Activated naive CD4-positive, alpha-beta T cell (primary cell): ENCODE measurements at regions not wholly inside any gene's neighbourhood (a gene's known extent, or its start where the extent isn't known, plus 50 kb on each side); places are given as distances from the start of the nearest gene placed in this dataset.

ENCODE experiments used
- DNase-seq, 4 experiments: peaks; one replicate each; lab custom pipeline; 2025; lab: John Stamatoyannopoulos, UW

GRCh38 chr5:2493356-2493755 is 258.1 kb downstream of the IRX2 start:
- DNase-seq: no peak

DNA sequence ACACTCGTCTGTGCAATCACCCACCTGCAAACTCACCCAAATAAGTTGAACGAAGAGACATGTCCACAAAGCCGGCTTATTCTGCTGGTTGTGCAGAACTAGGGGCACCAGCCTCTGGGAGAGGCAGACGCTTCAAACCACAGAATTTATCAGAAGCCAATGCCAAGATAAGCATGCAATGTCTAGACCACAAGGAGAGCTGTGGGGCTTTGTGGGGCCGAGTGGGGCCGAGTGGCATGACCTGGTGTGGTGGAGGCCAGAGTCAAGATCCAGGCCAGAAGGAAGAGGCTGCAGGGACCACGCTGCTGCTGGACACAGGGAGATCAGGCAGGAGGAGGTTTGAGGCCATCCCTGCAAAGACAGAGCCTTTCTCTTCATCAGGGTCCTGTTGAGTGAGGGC is 259.0 kb downstream of the IRX2 start:
- no peak for DNase-seq

GRCh38 chr5:2491846-2492245 is 259.6 kb downstream of the IRX2 start:
- no peak for DNase-seq

GRCh38 chr5:2489306-2489705 is 262.2 kb downstream of the IRX2 start:
- DNase-seq: no peak

DNA sequence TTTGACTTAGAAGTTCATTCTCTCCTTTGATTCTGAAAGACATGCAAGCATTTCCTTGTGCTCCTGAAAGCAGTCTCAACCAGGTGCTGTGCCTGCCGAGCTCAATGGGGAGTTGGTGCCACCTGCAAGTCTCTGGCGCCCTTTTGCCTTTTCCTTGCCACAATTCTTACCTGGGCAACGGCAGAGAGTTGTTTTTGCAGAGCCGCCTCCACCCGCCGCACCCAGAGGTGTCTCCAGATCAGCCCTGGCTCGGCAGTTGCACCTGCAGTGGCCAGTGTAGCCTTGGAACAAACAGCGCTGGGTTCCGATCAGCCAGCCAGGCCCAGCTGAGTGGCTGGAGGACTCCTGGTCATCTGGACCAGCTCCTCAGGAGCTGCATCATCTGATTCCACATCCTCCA is 262.9 kb downstream of the IRX2 start:
- no peak for DNase-seq

DNA sequence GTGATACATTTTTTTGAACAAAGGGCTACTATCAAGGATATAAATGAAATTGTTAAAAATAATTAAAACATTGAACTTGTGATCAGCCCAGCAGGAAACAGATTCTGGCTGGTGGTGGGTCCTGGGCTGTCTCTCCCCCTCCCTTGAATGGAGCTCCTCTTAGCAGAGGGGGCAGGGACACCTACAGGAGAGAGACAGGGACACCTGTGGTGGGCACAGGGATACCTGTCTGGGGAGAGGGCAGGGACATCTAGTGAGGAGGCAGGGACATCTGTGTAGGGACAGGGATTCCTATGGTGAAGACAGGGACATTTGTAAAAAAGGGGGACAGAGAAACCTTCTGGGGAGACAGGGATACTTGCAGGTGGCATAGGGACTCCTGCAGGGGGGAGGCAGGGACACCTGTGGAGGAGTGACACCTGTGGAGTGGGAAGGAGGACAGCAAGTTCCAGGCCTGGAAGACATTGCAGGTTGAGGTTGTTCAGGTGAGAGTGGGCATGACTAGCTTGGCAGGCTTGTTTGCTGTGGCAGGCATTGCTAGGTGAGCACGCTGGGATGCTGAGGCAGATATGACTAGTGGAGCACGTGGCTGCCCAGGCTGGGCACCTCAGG is 264.2 kb downstream of the IRX2 start:
- no peak for DNase-seq

DNA sequence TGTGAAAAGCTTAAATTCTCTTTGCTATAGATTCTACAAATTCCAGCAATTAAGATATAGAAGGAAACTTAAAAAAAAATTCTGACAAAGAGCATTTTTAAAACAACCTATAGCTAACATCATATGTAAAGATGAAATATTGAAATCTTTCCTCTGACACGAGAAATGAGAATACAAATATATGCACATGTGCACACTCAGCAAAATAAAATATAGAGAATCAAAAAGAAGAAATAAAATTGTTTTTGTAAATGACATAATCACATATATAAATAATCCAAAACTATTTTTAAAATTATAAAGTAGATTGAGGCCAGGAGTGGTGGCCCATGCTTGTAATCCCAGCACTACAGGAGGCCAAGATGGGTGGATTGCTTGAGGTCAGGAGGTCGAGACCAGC is 265.1 kb downstream of the IRX2 start:
- no peak for DNase-seq

GRCh38 chr5:2482778-2483177 is 268.7 kb downstream of the IRX2 start:
- DNase-seq: no peak

DNA sequence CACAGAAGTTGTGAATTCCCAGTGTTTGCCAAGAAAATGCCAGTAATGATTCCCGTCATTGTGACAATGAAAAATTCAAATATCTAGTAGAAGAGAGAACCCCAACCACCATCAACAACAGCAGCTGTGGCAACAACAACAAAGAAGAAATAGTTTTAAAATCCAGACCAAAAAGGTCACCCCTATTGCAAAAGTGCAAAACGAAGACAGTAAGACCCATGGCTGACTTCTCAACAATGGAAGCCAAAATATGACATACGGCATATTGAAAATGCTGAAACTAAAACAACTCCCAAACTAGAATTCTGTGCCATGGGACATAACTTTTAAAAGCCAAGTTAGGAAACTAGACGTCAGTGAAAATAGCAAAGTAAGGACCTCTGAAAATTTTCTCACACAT is 270.6 kb downstream of the IRX2 start:
- DNase-seq: no peak

- DNase-seq: no peak
Measured at GRCh38 chr5:2475902-2476301, 275.6 kb downstream of the IRX2 start.

DNA sequence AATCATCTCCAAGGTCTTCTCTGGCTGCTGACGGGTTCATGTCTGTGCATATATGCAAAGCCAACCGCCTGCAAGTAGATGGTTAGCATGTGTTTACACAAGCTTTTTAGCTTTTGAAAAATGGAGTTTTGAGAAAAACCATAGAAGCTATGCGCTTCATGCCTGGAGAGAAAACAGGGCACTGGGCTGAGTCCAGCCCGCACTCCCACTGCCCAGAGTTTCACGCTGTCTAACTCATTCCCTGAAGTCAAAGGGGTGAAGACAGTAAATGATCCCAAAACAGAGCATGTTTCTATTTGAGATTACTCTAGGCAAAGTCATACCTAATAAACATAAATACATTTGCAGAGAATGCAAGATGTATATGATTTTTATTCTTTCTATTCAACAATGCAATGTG is 278.8 kb downstream of the IRX2 start:
- DNase-seq: no peak

DNA sequence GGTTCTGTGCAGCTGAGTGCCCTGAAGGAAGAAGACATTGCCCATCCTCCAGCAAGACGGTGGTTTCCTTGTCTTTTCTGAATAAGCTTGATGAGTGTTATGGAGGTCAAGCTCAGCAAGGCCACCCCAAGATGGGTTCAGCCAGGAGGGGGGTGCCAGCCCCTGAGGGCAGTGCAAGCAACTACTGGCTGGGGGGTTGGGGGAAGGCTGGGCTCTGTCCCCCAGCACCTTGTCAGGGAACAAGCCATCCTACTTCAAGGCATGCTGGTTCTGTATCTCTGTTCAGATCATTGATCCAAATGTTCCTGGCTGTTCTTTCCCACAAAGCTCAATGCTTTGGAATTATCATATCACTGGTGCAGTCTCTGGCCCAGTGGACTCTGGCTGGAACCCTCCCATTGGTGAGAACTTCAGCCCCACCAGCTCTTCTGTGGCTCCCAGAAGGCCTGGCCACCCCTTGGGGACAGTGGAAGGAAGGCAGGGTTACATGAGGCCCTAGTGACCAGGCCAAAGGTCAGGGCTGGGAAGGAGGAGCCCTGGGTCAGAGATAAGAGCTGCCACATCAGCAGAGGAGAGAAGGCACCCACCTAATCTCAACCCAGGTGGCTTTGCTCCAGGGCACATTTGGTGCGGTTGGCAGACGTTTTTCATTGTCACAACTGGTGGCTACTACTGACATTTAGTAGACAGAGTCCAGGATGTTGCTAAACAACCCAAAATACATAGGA is 280.2 kb downstream of the IRX2 start:
- DNase-seq: no peak

- no peak for DNase-seq
Measured at GRCh38 chr5:2466966-2467365, 284.5 kb downstream of the IRX2 start.

- no peak for DNase-seq
Measured at GRCh38 chr5:2465383-2465782, 286.1 kb downstream of the IRX2 start.

DNA sequence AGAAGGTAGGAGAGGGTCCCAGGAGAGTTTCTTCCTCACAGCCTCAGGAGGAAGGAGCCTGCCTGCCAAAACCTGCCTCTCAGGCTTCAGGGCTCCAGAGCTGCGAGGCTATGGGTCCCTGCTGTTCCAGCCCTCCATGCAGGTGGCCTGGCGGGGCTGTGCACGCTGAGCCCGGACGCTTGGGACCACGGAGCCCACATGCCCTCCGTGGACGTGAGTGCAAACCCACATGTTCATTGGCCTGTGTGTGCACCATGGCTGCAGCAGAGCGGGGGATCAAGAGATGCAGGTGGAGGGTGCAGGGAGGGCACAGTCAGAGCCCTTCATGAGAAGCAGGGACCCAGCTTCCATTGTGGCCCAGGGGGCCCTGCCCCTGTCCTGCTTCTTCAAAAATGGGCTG is 287.3 kb downstream of the IRX2 start:
- no peak for DNase-seq

GRCh38 chr5:2461701-2462691 is 289.5 kb downstream of the IRX2 start:
- no peak for DNase-seq

DNA sequence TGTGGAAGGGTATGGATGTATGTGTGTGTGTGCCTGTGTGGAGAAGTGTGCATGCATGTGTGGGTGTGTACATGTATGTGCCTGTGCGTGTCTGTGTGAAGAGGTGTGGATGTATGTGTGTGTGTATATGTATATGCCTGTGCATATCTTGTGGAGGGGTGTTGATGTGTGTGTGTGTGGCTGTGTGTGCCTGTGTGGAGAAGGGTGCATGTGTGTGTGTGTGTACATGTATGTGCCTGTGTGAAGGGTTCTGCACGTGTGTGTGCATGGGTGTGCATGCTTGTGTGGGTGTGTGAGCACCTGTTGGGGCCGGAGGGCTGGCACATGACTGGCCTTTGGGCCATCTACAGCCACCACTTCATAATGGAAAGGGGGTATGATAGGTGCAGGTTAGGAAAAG is 291.4 kb downstream of the IRX2 start:
- DNase-seq: no peak

DNA sequence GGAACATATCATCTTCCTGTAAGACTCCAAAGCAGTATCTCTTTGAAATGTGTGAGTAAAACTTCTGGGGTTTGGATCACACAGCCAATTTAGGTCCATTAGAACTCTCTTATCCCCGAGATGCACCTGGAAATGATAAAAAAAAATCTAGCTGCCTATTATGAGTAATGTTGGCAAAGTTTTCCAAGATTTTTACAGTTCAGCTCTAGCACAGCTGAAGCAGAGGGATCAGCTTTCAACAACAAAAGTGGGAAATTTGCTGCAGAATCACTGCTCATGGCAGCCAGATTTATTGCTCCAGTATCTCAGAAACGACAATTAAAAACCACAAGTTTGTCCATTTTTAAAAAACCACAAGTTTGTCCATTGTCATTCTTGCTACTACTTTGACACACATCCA is 292.2 kb downstream of the IRX2 start:
- no peak for DNase-seq

DNA sequence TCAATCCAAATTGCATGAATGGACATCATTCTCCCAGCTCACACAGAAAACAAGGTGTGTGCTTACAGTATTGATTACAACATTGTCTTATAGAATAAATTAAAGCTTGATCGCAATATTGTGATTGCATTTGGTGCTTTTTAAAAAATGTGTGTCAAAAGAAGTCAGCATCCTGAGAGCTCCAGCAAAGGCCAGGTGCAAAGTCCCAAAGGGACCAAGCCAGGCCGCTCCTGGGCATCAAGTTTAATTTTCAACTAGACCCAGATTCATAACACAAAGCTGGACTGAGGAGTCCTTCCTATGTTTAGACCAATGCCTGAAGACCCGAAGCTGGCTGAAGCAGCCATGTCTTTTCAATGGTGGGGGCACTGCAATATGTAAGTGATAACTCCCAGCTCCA is 295.6 kb downstream of the IRX2 start:
- no peak for DNase-seq

DNA sequence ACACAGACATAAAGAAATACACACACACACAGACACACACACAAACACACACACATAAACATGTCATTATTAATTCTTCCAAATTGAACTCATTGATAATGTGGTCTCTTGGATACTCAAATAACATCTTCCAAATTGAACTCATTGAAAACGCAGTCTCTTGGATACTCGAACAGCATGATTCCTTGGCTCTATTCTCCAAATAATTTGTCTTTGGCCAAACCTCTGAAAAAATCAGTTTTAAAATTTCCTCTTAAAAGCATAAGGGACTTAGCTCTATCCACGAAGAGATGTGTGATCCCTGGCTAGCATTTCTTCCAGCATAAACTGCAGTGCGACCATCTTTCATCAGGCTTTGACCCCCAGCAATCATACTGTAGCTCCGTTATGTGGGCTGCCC is 296.6 kb downstream of the IRX2 start:
- DNase-seq: no peak

- no peak for DNase-seq
Measured at GRCh38 chr5:2453781-2454180, 297.7 kb downstream of the IRX2 start.

GRCh38 chr5:2451100-2451499 is 300.4 kb downstream of the IRX2 start:
- DNase-seq: no peak
